ENCODE measurements at regions not wholly inside any gene's neighbourhood (a gene's known extent, or its start where the extent isn't known, plus 50 kb on each side); places are given as distances from the start of the nearest gene placed in this dataset.

DNA sequence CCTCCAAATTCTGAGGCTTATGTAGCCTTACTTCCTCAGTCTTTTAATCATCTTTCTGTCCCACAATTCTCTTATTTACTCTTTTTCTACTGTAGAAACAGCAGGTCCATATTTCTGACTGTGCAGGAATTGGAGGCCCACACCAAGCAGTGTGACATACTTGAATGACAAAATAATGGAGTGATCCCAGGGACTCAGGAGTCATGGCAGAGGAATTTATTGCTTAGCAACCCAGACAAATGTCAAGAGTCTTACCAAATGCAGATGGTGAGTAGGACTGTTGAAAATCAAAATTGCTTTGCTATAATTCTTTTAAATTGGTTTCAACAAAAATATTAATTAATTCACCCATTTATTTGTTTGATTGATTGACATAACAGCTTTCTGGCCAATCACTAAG, 59.9 kb downstream of the HTR1B start:
- no peak for FAIRE-seq

DNA sequence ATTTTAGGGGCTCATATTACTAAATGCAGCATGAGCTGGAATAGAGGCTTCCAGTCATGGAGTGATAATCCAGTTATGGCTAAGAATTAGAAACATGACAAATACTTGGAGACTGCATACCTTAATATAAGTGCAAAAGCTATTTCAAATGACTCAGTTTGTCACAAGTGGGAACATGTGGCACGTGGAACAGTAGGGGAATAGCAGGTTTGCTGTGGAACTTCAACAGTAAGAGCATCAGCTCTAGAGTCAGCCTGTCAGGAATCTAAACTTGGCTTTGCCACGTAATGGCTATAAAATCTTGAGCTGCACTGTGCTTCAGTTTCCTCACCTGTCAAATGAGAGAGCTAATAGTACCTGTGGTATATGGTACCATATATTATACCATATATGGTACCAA, 62.1 kb downstream of the HTR1B start:
- FAIRE-seq: no peak

DNA sequence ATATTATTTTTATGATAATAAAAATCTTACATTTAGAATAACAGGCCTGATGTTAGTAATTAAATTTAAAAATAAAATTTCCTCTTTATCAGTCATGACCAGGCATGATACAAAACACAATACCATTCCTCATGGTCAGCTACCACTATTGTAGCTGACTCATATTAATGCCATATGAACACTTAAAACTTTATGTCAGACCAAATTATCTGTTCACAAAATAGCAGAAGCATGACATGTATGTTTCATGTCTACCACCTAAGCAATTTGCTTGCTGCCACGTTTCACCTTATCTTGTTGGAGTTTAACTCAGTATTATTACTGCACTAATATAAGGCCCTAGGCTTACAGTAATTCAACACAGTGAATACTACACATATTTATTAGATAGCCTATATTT, 65.7 kb downstream of the HTR1B start:
- no peak for FAIRE-seq

DNA sequence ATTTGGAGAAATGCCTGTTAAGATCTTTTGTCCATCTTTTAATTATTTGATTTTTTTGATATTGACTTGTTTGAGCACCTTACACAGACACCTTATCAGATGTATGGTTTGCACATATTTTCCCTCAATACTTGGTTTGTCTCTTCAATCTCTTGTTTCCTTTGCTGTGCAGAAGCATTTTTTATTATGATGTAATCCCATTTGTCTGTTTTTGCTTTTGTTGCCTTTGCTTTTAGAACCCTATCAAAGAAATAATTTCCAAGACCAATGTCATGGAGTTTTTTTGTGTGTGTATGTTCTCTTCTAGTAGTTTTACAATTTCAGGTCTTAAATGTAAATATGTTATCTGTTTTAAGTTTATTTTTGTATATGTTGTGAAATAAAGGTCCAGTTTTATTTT, 73.9 kb downstream of the HTR1B start:
- no peak for FAIRE-seq

DNA sequence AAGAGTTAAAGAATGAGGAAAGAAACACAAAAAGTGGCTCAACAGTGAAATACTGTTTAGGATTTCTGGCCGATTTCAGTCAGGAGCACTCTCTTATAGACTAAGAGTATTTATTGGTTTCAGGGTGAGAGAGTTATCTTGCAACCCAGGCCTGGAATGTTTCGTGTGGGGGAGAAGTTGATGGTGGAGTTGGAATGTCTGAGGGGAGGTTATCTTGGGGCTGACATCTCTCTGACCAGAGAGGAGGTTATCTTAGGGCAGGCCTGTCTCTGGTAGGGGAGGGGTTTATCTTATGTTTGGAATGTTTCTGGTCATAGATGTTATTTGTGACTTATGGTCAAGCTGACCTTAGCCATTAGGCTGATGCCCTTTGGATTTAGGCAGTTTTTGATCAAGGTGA, 80.3 kb downstream of the HTR1B start:
- FAIRE-seq: no peak

DNA sequence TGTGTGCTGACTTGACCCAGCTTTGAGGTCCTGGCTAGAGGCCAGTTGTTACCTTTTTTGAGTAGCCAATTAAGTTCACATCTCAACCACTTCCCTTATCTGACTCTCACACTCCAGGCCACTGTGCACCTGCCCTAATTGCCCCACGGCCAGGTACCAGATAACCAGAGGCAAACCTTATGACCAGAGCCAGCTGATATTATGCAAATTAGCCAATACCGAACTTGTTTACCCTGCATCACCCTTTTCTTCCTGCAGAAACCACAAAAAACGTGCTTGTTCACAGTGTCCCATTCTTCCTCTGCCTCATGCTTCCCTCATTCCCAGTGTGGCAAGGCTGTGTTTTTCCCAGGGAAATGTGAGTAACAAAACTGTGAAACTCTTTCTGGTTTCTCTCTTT, 89.3 kb downstream of the HTR1B start:
- FAIRE-seq: no peak

DNA sequence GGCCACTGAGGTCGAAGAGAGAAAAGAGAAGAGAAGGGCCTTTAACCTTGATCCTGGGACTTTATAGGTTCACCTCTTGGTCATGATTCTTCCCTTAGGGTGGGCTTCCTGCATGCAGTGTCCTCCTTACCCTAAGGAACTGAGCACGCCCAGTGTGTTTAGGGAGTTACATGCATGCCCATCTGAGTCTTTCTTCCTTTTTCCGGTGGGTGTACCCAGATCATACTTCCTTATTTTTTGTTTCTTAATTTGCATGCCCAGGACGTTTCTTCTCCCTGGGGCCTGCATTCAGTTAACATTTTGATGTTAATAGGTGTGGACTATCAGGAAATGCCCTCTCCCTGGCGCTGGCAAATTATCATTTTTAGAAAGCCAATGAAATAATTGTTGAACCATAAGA, 91.5 kb downstream of the HTR1B start:
- no peak for FAIRE-seq

DNA sequence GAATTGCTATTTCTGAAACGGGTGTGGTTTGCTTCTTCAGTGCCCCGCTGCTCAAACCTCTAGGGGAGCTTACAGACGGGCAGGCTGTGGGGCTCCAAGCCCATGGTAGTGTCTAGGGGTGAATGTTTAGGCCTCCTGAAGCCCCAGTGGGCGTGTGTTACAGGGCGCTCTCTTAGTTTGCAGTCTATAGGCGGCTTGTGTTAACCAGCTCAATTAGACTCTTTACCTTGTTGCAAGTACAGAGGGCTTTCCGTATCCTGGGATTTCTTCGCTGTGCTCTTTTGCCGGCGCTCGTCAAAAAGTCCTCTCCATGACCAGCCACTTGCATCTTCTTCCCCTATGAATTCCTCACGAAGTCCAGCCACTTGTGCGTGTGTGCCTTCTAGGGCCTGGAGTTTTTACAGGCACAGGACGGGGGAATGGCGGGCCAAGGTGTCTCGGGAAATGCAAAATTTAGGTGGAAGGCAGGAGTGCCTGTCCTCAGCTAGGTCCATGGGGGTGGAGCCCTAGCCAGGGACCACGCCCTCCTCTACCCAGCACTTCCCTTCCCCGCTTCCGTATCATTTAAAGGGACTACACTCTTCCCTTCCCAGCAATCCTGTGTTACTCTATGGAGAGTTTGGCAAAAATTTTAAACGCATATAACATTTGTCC, 94.5 kb downstream of the HTR1B start:
- no peak for FAIRE-seq

DNA sequence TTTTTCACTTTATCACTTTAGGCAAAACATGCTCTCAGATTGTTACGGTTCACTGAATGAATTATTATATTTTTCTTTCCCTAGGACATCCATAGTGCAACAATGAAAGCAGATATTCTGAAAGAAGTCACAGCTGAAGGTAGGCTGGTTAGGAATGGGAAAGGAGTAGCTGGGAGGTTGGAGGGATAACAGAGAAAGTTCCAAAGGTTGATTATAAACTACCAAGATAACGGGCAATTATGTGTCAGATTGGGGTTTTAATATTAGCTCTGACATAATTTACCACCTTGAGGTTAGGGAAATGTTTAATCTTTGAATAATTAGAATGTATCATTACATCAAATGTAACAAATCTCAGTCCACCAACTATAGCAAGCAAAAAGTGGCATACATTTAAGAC, 96.5 kb downstream of the HTR1B start:
- no peak for FAIRE-seq

DNA sequence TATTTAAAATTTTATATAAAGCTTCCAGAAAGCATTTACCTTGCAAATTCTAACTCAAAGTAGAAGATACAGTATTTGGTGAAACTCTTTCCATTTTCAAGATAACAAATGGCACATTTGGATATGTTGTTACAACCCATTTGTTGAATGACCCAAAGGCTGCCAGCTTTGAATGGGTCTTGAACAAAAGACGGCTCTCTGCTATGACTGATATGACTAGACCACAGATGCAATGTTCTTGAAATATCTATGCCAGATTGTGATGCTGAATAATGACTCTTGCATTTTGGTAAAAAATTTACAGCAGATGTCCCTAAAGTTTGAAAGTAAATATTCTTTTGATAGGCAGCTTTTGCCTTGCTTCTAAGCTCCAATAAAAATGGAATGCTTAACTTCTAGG, 99.6 kb downstream of the HTR1B start:
- no peak for FAIRE-seq

DNA sequence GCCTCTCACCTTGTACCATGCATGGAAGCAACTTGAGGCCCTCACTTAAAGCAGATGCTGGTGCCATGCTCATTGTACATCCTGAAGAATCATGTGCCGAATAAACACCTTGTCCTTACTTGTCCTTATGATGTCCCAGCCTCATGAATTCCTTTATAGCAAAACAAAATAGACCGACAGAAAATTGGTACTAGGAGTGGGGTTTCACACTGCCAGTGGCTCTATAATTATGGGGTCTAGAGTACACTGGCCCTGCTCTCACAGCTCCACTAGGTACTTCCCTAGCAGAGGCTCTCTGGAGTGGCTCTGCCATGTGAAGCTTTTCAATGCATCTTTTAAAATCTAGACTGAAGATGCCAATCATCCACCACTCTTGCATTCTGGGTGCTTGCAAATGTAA, 101.2 kb downstream of the HTR1B start:
- FAIRE-seq: no peak

DNA sequence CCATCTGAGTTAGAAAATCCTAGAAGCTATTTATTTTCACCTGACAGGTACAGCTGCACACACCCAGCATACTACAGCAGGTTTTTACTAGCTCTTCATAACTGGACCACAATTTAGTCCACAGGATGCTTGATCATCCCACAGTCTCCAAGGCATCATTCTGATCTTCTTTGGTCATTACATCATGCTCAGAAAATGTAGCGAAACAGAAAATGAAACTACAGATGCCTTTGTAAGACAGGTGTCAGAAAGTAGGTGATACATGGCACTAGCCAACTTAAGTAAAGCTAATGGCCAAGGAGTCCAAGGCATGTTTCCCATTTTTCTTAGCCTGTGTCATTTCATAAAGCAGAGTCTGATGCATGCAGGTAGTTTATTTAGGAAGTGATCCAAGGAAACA, 102.3 kb downstream of the HTR1B start:
- no peak for FAIRE-seq

DNA sequence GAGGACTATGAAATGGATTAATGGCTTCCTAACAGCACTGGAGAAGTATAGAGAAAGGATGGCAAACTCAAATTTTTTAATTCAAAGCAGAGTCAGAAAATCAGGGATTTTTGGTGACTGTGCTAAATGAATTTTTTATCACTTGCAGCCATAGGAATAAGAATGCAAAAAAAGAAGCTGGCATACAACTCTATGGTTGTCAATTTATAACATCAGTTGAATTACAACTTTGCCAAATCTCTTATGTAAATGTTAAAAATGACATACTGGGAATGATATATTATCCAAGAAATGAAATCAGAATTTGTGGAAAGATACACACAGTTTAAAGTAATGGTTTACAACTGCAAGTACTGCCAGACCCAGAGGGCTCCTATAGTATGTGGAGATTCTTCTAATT, 106.5 kb downstream of the HTR1B start:
- no peak for FAIRE-seq

DNA sequence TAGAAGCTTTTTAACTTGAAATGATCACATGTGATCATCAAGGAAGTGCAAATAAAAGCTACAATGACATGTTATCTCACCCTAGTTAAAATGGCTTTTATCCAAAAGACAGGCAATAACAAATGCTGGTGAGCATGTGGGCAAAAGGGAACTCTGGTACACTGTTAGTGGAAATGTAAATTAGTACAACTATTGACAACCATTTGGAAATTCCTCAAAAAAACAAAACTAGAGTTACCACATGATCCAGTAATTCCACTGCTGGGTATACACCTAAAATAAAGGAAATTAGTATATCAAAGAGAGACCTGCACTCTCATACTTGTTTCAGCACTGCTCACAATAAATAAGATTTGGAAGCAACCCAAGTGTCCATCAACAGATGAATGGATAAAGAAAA, 108.7 kb downstream of the HTR1B start:
- FAIRE-seq: no peak

DNA sequence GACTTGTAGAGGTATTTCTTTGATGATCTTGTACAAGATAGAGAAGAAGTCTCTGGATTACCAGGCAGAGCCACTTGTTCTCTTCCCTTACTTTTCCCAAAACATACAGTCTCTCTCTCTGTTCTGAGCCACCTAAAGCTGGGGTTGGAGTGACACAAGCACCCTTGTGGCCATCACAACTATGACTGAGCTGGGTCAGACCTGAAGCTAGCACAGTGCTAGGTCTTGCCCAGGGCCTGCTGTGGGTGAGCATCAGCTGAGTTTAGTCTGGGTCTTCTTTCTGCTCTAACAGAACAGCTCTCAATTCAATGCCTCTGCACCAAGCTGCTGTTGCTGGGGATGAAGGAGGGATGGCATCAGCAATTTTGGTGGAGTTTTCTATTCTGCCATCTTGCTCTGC, 110.2 kb downstream of the HTR1B start:
- no peak for FAIRE-seq

DNA sequence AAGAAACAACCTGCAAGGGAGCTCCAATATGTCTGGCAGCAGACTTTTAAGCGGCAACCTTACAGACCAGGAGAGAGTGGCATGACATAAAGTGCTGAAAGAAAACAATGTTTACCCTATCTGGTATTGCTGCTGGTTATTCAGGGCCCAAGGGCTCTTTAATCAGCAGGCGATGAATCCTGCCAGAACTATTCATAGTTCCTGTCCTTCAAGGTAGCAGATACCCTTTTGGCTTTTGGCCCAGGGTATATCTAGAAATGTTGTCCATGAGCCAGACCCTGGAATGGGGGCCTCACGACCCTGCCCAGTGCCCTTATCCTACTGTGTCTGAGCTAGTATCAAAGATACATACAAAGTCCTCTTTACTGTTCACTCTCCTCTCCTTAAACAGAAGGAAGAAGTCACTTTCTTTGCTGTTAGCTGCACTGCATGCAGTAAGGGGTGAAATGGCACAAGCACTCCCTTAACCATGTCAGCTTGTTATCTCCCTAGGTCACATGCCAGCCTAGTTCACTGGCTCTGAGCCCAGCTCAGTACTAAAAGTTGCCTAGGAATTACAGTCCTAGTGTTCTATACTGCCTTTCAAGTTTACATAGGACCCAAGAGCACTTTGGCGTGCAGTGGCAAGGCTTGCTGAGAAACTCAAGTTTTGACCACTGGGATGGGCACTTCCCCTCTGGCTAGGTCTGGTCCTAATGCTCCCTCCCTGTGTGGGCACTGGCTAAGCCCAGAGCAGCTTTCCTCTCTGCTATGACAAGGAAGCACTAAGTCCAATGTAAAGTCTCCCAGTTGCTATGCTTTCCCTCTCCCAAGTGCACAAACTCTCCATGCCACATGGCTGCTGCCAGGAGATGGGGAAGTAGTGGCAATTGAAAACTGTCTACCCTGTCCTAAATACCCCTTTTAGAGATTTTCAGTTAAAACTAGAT, 122.0 kb downstream of the HTR1B start:
- FAIRE-seq: no peak

DNA sequence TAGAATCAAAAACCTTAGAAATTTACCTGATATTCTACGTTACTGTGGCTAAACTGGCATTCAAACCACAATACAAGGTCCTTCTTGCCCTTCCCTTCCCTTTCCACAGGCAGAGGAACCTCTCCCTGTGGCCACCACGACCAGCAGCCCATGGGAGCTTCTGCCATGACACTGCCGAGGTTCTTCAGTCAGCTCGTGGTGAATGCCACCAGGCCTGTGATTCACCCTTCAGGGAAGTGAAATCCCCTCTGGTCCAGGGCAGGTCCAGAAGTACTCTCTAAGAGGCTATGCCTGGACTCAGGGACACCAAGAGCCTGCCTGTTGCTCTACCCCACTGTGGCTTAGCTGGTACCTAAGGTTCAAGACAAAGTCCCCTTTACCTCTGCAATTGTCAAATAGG, 123.0 kb downstream of the HTR1B start:
- no peak for FAIRE-seq

DNA sequence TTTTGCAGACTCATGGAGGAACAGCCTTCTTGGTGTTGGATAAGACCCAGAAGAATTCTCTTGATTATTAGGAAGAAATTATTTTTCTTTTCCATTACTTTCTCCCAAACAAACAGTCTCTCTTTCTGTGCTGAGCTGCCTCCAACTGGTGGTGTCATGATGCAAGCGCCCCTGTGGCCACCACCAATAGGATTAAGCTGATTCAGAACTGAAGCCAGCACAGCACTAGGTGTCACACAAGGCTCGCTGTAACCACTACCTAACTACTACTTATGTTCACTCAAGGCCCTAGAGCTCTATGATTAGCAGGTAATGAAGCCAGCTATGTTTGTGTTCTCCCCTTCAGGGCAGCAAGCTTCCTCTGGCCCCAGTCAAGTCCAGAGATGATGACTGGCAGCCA, 123.4 kb downstream of the HTR1B start:
- FAIRE-seq: no peak

DNA sequence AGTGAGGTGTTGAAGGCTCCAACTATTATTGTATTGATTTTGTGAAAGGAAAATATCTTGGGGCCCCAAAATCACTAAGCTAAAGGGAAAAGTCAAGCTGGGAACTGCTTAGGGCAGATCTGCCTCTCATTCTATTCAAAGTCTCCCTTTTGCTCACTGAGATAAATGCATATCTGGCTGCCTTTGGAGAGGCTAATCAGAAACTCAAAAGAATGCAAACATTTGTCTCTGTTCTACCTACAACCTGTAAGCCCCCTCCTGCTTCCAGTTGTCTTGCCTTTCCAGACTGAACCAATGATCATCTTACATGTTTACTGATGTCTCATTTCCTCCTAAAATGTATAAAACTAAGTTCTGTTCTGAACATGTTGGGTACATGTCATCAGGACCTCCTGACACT, 125.9 kb downstream of the HTR1B start:
- no peak for FAIRE-seq

DNA sequence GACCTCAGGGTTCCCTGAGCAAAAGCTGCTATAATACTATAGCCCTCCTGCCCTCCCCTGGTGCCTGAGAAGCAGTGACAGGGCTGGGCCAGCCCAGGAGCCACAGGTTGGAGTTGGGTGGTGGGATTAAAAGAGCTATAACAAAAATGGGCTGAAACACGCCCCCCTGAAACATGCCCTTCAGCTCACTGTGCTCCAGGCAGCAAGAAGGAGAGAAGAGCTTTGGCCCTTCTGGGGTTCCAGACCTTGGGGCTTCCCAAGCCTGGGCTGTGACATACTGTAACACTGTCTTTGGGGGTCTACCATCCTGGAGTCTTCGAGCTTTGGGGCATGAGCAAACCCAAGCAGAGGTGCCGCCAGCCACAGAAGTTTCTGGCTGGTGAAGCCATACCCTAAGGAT, 129.2 kb downstream of the HTR1B start:
- no peak for FAIRE-seq

DNA sequence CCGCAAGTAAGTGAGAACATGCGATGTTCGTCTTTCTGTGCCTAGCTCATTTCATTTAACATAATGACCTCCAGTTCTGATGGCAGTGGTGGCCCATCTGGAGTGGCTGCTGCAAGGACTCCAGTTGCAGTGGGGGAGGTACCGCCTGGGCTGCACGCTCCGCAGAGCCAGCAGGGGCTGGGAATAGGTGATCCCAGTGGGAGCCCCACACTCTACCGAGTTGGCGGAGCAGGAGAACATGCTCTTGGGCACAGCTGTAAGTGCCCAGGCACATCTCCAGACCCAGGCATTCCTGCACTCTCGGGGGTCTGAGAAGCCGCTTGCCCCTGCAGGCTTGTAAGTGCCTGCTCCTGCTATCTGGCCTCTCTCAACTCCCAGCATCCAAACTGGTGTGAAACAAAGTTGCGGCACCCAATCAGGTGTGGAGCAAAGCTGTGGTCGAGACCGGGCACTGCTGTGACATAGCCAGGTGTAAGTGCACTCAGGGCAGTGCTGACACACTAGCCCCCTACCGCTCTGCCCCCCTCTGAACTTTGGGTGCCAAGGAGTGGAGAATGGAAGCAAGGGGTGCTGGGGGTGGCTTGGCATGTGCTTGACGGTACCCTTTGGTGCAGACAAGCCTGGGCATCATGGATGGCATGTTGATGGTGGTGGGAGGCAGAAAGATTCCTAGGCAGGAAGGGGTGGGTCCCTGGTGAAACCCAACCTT, 130.2 kb downstream of the HTR1B start:
- FAIRE-seq: no peak

DNA sequence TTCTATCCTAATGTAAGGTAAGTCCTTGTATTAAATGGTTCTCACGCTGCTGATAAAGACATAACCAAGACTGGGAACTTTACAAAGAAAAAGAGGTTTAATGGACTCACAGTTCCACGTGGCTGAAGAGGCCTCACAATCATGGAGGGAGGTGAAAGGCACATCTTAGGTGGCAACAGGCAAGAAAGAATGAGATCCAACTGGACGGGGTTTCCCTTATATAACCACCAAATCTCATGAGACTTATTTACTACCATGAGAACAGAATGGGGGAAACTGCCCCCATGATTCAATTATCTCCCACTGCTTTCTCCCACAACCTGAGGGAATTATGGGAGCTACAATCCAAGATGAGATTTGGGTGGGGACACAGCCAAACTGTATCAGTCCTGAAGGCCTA, 136.6 kb downstream of the HTR1B start:
- FAIRE-seq: no peak

DNA sequence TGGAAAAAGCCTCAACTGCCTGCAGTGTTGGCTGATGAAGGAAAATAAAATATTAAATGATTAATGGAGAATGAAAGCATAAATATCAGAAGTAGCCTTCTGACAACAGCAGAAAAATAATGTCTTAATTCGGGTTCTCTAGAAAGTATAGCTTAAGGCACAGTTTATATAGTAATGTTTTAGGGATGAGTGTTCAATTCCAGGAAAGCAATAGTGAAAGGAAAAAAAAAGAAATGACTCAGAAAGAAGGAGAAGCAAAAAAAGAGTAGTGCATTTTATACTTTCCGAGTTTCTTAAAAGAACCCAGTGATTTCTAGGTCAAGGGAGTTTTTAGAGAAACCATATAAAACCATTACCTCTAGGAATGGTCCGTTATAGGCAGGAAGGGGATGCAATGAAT, 137.3 kb downstream of the HTR1B start:
- no peak for FAIRE-seq

DNA sequence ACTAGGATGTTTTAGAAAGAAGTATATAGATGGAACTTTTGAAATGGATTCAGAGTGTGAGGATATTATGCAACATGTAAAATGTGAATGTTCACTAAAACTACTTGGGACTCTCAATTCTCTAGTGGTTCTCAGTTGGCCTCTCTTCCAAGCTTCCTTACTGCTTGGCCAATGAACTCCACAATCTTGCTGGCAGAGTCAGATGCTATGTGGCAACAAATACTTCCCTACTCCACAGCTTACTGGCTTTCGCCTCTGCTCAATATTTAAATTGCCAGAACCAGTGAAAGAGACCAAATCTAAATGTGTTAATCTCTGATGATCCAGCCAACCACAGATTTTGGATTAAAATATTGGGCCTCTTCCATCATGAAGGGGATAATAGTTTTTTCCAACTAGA, 138.4 kb downstream of the HTR1B start:
- FAIRE-seq: no peak
